ENCODE measurements at regions not wholly inside any gene's neighbourhood (a gene's known extent, or its start where the extent isn't known, plus 50 kb on each side); places are given as distances from the start of the nearest gene placed in this dataset.

DNA sequence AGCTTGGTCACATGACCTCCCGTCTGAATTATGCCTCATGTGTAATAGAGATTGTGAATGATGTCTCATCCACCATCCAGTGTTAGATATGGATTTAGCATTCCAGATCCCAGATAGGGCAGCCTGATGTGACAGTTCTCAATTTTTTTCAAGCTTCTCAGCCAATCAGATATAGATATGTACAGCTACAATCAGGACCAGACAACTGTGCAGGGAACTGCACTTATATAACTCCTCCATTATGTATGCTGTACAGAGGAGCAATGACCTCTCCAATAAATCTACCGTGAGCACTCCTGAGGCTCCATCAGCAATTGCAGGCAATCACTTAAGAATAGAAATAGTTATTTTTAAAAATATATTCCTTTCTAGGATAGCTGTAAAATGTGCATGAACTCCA, 722.8 kb upstream of the SOX9 start:
- Histone ChIP-seq H3K36me3 (ENCODE audit: control insufficient read depth in 3 of 3, insufficient read depth in 2 of 3, low read depth in 1 of 3, low read length in 3 of 3) (no peaks in the 10 kb centered on the region), H3K4me3 (ENCODE audit: low read depth in 1 of 3, low read length in 3 of 3) (no peak overlapping the region), H3K4me1 (ENCODE audit: control insufficient read depth in 3 of 3, insufficient read depth in 2 of 3, low read depth in 1 of 3, low read length in 2 of 3) (no peaks in the 10 kb centered on the region), H3K27me3 (ENCODE audit: control insufficient read depth in 3 of 3, insufficient read depth in 3 of 3, low read length in 3 of 3) (no peaks in the 10 kb centered on the region), H3K9me3 (ENCODE audit: control insufficient read depth in 2 of 2, insufficient read depth in 1 of 2, low read depth in 1 of 2, low read length in 1 of 2) (no peaks in the 10 kb centered on the region), H3K27ac (ENCODE audit: low read depth in 1 of 3, low read length in 2 of 3) (no peak overlapping the region)
- DNase-seq (no peak), FAIRE-seq (no peak)
- WGBS, 3 donors, result 47 to 59% (median 58%) methylated on average over 2 of the region's 2 CpGs

DNA sequence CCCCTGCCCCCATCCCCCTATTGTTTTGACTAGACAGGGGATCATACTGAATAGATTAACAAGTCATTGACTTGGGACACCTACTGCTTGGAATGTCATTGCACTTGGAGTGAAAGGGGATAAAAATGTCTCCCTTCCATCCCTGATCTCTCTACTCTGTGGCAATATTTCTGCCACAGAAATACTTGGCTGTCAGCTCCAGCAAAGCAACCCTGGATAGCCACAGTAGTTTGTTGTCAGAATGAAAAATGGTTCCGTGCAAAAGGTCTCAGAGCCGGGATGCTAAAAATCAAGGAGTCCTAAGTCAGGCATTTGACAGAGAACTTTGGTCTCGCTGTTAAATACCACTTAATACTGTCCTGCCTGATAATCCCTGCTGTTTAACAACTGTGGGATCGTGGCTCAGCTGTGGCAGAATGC, 722.0 kb upstream of the SOX9 start:
- Histone ChIP-seq H3K4me1 (ENCODE audit: control insufficient read depth in 3 of 3, insufficient read depth in 2 of 3, low read depth in 1 of 3, low read length in 2 of 3) (no peaks in the 10 kb centered on the region), H3K27me3 (ENCODE audit: control insufficient read depth in 3 of 3, insufficient read depth in 3 of 3, low read length in 3 of 3) (no peaks in the 10 kb centered on the region), H3K4me3 (ENCODE audit: low read depth in 1 of 3, low read length in 3 of 3) (no peak overlapping the region), H3K27ac (ENCODE audit: low read depth in 1 of 3, low read length in 2 of 3) (no peak overlapping the region), H3K36me3 (ENCODE audit: control insufficient read depth in 3 of 3, insufficient read depth in 2 of 3, low read depth in 1 of 3, low read length in 3 of 3) (no peaks in the 10 kb centered on the region), H3K9me3 (ENCODE audit: control insufficient read depth in 2 of 2, insufficient read depth in 1 of 2, low read depth in 1 of 2, low read length in 1 of 2) (no peaks in the 10 kb centered on the region)
- FAIRE-seq (no peak), DNase-seq (no peak)
- 13 to 22% (median 18%) methylated on average over 4 of the region's 4 CpGs for WGBS, 3 donors

- no peak overlapping the region for H3K4me3 ChIP-seq (ENCODE audit: low read depth in 1 of 3, low read length in 3 of 3)
- FAIRE-seq, result no peak
- DNase-seq, result no peak
- H3K27me3 ChIP-seq (ENCODE audit: control insufficient read depth in 3 of 3, insufficient read depth in 3 of 3, low read length in 3 of 3), result no peaks in the 10 kb centered on the region
- 19 to 35% (median 26%) methylated on average over 3 of the region's 3 CpGs for WGBS, 3 donors
- H3K9me3 ChIP-seq (ENCODE audit: control insufficient read depth in 2 of 2, insufficient read depth in 1 of 2, low read depth in 1 of 2, low read length in 1 of 2), result no peaks in the 10 kb centered on the region
- H3K36me3 ChIP-seq (ENCODE audit: control insufficient read depth in 3 of 3, insufficient read depth in 2 of 3, low read depth in 1 of 3, low read length in 3 of 3), result no peaks in the 10 kb centered on the region
- H3K27ac ChIP-seq (ENCODE audit: low read depth in 1 of 3, low read length in 2 of 3), result no peak overlapping the region
- H3K4me1 ChIP-seq (ENCODE audit: control insufficient read depth in 3 of 3, insufficient read depth in 2 of 3, low read depth in 1 of 3, low read length in 2 of 3), result no peaks in the 10 kb centered on the region
Observed at GRCh38 chr17:71399221-71399620, 721.6 kb upstream of the SOX9 start.

DNA sequence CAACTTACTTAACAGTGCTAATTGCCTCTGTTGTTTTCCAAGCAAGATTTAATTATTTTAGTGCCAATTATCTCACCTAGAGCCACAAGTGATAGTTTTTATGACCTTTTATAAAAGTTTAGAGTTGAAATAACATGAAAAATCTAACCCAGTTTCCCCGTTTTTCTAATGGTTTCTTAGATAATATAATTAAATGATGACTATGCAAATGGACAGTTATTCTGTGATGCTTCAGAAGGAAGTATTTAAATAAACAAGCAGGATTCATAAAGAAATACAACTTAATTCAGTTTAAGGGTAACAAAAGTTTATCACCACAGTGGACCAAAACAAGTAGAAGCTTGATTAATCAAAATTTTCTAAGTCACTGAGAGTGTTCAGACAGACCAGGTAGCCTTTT, 721.2 kb upstream of the SOX9 start:
- FAIRE-seq (no peak), DNase-seq (no peak)
- WGBS, 3 donors, result 10 to 32% (median 30%) methylated on average over 1 of the region's 1 CpG
- H3K36me3 ChIP-seq (ENCODE audit: control insufficient read depth in 3 of 3, insufficient read depth in 2 of 3, low read depth in 1 of 3, low read length in 3 of 3), result no peaks in the 10 kb centered on the region
- H3K27me3 ChIP-seq (ENCODE audit: control insufficient read depth in 3 of 3, insufficient read depth in 3 of 3, low read length in 3 of 3), result no peaks in the 10 kb centered on the region
- no peak overlapping the region for H3K4me3 ChIP-seq (ENCODE audit: low read depth in 1 of 3, low read length in 3 of 3)
- no peaks in the 10 kb centered on the region for H3K9me3 ChIP-seq (ENCODE audit: control insufficient read depth in 2 of 2, insufficient read depth in 1 of 2, low read depth in 1 of 2, low read length in 1 of 2)
- no peak overlapping the region for H3K27ac ChIP-seq (ENCODE audit: low read depth in 1 of 3, low read length in 2 of 3)
- H3K4me1 ChIP-seq (ENCODE audit: control insufficient read depth in 3 of 3, insufficient read depth in 2 of 3, low read depth in 1 of 3, low read length in 2 of 3), result no peaks in the 10 kb centered on the region

DNA sequence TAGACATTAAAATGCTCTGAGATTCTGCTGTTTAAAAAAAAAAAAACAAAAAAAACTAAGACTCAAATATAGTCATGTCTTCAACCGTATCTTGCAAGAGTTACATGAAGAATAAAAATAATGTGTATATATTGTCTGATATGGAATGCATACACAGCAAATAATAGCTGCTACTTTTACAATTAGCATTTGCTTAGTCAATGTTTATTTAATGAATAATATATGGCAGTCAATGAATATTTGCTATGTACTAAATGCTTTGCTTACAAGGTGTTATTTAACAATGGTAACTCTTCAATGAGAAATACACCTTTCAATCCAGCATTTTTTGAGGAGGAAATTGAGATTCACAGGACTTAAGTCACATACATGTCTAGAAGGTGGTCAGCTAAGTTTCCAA, 718.8 kb upstream of the SOX9 start:
- no peaks in the 10 kb centered on the region for H3K36me3 ChIP-seq (ENCODE audit: control insufficient read depth in 3 of 3, insufficient read depth in 2 of 3, low read depth in 1 of 3, low read length in 3 of 3)
- no peaks in the 10 kb centered on the region for H3K9me3 ChIP-seq (ENCODE audit: control insufficient read depth in 2 of 2, insufficient read depth in 1 of 2, low read depth in 1 of 2, low read length in 1 of 2)
- 82 to 90% (median 89%) methylated on average over 1 of the region's 1 CpG for WGBS, 3 donors
- no peak for FAIRE-seq
- no peak overlapping the region for H3K4me3 ChIP-seq (ENCODE audit: low read depth in 1 of 3, low read length in 3 of 3)
- no peaks in the 10 kb centered on the region for H3K27me3 ChIP-seq (ENCODE audit: control insufficient read depth in 3 of 3, insufficient read depth in 3 of 3, low read length in 3 of 3)
- H3K27ac ChIP-seq (ENCODE audit: low read depth in 1 of 3, low read length in 2 of 3), result no peak overlapping the region
- no peaks in the 10 kb centered on the region for H3K4me1 ChIP-seq (ENCODE audit: control insufficient read depth in 3 of 3, insufficient read depth in 2 of 3, low read depth in 1 of 3, low read length in 2 of 3)
- DNase-seq, result no peak

DNA sequence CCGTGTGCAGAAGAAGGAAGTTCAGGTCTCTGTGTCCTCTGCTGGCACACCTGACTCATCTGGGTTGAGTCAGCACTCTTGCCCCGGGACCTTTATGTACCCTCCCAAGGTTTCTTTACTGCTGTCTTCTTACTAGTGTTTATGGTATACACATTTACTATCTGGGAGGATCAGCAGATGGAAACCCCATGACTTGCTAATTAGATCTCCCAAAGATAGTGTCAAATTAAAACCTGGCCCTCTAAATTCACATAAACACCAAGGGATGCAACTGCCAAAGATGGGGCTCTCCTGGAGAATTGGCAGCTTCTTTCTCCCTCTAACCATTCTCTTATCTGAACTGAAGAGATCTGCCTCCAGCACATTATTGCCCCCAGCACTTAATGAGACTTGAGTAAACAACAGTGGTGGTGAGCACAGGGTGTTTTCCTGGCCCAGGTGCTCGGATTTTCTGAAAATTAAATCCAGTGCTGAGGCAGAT, 718.1 kb upstream of the SOX9 start:
- no peaks in the 10 kb centered on the region for H3K36me3 ChIP-seq (ENCODE audit: control insufficient read depth in 3 of 3, insufficient read depth in 2 of 3, low read depth in 1 of 3, low read length in 3 of 3)
- no peak overlapping the region for H3K4me3 ChIP-seq (ENCODE audit: low read depth in 1 of 3, low read length in 3 of 3)
- no peak overlapping the region for H3K27ac ChIP-seq (ENCODE audit: low read depth in 1 of 3, low read length in 2 of 3)
- FAIRE-seq (no peak), DNase-seq (peak in 1 of 2 donors; percentile 17)
- H3K4me1 ChIP-seq (ENCODE audit: control insufficient read depth in 3 of 3, insufficient read depth in 2 of 3, low read depth in 1 of 3, low read length in 2 of 3), result no peaks in the 10 kb centered on the region
- WGBS, 3 donors, result 18 to 55% (median 37%) methylated on average over 3 of the region's 3 CpGs
- H3K27me3 ChIP-seq (ENCODE audit: control insufficient read depth in 3 of 3, insufficient read depth in 3 of 3, low read length in 3 of 3), result no peaks in the 10 kb centered on the region
- no peaks in the 10 kb centered on the region for H3K9me3 ChIP-seq (ENCODE audit: control insufficient read depth in 2 of 2, insufficient read depth in 1 of 2, low read depth in 1 of 2, low read length in 1 of 2)

- no peaks in the 10 kb centered on the region for H3K27me3 ChIP-seq (ENCODE audit: control insufficient read depth in 3 of 3, insufficient read depth in 3 of 3, low read length in 3 of 3)
- H3K9me3 ChIP-seq (ENCODE audit: control insufficient read depth in 2 of 2, insufficient read depth in 1 of 2, low read depth in 1 of 2, low read length in 1 of 2), result no peaks in the 10 kb centered on the region
- DNase-seq (no peak), FAIRE-seq (no peak)
- no peak overlapping the region for H3K4me3 ChIP-seq (ENCODE audit: low read depth in 1 of 3, low read length in 3 of 3)
- H3K4me1 ChIP-seq (ENCODE audit: control insufficient read depth in 3 of 3, insufficient read depth in 2 of 3, low read depth in 1 of 3, low read length in 2 of 3), result no peaks in the 10 kb centered on the region
- WGBS, 3 donors, result 89% methylated on average over 3 of the region's 3 CpGs
- no peaks in the 10 kb centered on the region for H3K36me3 ChIP-seq (ENCODE audit: control insufficient read depth in 3 of 3, insufficient read depth in 2 of 3, low read depth in 1 of 3, low read length in 3 of 3)
- no peak overlapping the region for H3K27ac ChIP-seq (ENCODE audit: low read depth in 1 of 3, low read length in 2 of 3)
Observed at GRCh38 chr17:71405101-71405500, 715.7 kb upstream of the SOX9 start.

DNA sequence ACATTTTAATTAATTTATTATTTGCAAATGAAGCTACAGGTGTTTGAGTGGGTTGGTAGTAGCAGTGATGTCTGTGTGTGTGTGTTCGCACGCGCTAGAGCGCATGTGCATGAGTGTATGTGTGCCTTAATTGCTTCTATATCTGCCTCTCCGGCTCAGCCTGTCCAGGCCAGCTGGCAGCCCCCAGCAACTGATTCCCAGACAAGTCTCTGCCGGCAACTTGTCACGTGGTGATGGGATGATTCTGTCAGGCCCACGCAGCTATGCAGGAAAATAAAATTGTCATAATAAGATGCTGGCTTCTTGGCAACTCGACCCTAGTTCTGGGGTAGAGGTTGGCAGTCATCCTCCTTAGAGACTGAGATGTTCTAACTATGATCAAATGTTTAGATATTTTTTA, 712.8 kb upstream of the SOX9 start:
- H3K4me3 ChIP-seq (ENCODE audit: low read depth in 1 of 3, low read length in 3 of 3), result no peak overlapping the region
- H3K9me3 ChIP-seq (ENCODE audit: control insufficient read depth in 2 of 2, insufficient read depth in 1 of 2, low read depth in 1 of 2, low read length in 1 of 2), result no peaks in the 10 kb centered on the region
- DNase-seq (no peak), FAIRE-seq (no peak)
- H3K4me1 ChIP-seq (ENCODE audit: control insufficient read depth in 3 of 3, insufficient read depth in 2 of 3, low read depth in 1 of 3, low read length in 2 of 3), result no peaks in the 10 kb centered on the region
- no peaks in the 10 kb centered on the region for H3K27me3 ChIP-seq (ENCODE audit: control insufficient read depth in 3 of 3, insufficient read depth in 3 of 3, low read length in 3 of 3)
- 80 to 83% (median 81%) methylated on average over 9 of the region's 9 CpGs for WGBS, 3 donors
- H3K27ac ChIP-seq (ENCODE audit: low read depth in 1 of 3, low read length in 2 of 3), result no peak overlapping the region
- H3K36me3 ChIP-seq (ENCODE audit: control insufficient read depth in 3 of 3, insufficient read depth in 2 of 3, low read depth in 1 of 3, low read length in 3 of 3), result no peaks in the 10 kb centered on the region

DNA sequence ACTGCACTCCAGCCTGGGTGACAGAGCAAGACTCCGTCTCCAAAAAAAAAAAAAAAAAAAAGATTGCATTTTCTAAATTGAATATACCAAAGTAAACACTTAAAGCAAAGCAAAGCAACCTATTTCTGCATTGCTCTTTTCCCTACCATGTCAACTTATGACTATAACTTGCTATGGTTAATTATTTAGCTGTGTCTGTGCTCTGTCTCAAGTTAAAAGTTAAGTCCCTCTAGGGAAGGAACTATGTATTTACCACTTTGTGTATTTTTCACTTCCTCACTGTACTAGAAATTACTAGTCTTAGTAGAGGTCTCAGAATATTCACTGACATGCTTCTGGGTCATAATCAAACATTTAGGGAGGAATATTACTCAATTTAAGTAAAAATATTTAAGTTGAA, 711.7 kb upstream of the SOX9 start:
- no peaks in the 10 kb centered on the region for H3K4me1 ChIP-seq (ENCODE audit: control insufficient read depth in 3 of 3, insufficient read depth in 2 of 3, low read depth in 1 of 3, low read length in 2 of 3)
- no peak for DNase-seq
- H3K9me3 ChIP-seq (ENCODE audit: control insufficient read depth in 2 of 2, insufficient read depth in 1 of 2, low read depth in 1 of 2, low read length in 1 of 2), result no peaks in the 10 kb centered on the region
- WGBS, 3 donors, result 100% methylated on average over 1 of the region's 1 CpG; no CpG with 5 or more reads in 2 of the 3 donors
- no peaks in the 10 kb centered on the region for H3K36me3 ChIP-seq (ENCODE audit: control insufficient read depth in 3 of 3, insufficient read depth in 2 of 3, low read depth in 1 of 3, low read length in 3 of 3)
- no peaks in the 10 kb centered on the region for H3K27me3 ChIP-seq (ENCODE audit: control insufficient read depth in 3 of 3, insufficient read depth in 3 of 3, low read length in 3 of 3)
- no peak for FAIRE-seq
- no peak overlapping the region for H3K27ac ChIP-seq (ENCODE audit: low read depth in 1 of 3, low read length in 2 of 3)
- H3K4me3 ChIP-seq (ENCODE audit: low read depth in 1 of 3, low read length in 3 of 3), result no peak overlapping the region
